ENCODE measurements at regions not wholly inside any gene's neighbourhood (a gene's known extent, or its start where the extent isn't known, plus 50 kb on each side); places are given as distances from the start of the nearest gene placed in this dataset.
"Not testable (repeated sequence)": the region's sequence is repeated elsewhere in the genome, so short reads cannot be mapped to it uniquely, and the experiment has no call there.

- no peak overlapping the region for H3K4me3 Mint-ChIP-seq (ENCODE audit: unreplicated experiment)
- H3K4me1 Mint-ChIP-seq (ENCODE audit: unreplicated experiment): no peaks in the 10 kb centered on the region
- H3K9me3 Mint-ChIP-seq (ENCODE audit: unreplicated experiment): no peaks in the 10 kb centered on the region
- TF ChIP-seq CTCF (IDR thresholded peaks at IDR 0.05; ENCODE audit: unreplicated experiment): no peak
- no peak overlapping the region for H3K27ac Mint-ChIP-seq (ENCODE audit: unreplicated experiment)
- peaks cover 2% of the 10 kb centered on the region for H3K27me3 Mint-ChIP-seq (ENCODE audit: unreplicated experiment)
- DNase-seq (ENCODE audit: low spot score): no peak
- no peaks in the 10 kb centered on the region for H3K36me3 Mint-ChIP-seq (ENCODE audit: low read depth, unreplicated experiment)
These were observed 263.8 kb upstream of the ATP10A start for GRCh38 chr15:26126819-26127387.

DNA sequence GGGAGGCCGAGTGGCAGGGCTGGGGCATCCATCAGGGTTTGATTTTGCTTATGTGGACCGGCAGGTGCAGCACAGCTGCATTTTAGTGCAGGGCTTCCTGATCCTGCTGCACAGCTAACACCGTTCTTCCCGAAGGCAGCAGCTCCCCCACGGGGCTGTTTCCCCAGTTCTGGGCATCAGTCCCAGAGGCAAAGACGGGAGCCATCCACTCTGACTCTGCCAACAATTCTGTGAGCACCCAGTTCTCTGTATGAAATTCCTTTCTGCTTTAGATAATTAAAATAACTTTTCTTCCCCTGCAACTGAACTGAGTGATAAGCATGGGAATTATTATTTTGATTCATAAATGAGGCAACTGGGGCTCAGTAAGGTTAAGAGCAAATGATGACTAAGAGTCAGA lies 262.9 kb upstream of the ATP10A start:
- no peaks in the 10 kb centered on the region for H3K4me1 Mint-ChIP-seq (ENCODE audit: unreplicated experiment)

DNA sequence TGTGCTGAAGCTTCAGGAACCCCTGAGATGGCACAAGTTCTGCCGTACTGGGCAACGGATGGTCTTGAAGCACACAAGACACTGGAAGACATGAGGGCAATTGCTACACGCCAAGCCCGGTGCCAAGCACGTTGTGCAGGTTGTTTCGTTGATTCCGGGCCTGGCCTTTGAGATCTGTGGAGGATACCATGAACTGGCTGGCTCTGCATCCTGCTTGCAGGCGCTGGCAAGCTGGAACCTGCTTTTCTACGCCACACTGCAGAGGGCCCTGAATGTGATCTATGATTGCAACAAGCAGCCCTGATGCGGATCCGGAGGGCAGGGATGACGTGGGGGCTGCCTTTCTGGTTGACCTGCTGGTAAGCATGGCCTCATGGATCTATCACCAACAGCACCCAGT lies 262.5 kb upstream of the ATP10A start:
- no peak for TF ChIP-seq CTCF (IDR thresholded peaks at IDR 0.05; ENCODE audit: unreplicated experiment)
- Mint-ChIP-seq H3K4me3 (ENCODE audit: unreplicated experiment) (no peak overlapping the region), H3K27ac (ENCODE audit: unreplicated experiment) (no peak overlapping the region), H3K9me3 (ENCODE audit: unreplicated experiment) (no peaks in the 10 kb centered on the region), H3K4me1 (ENCODE audit: unreplicated experiment) (no peaks in the 10 kb centered on the region), H3K27me3 (ENCODE audit: unreplicated experiment) (peaks cover 3% of the 10 kb centered on the region), H3K36me3 (ENCODE audit: low read depth, unreplicated experiment) (no peaks in the 10 kb centered on the region)
- no peak for DNase-seq (ENCODE audit: low spot score)

More for the DNA sequence above, 262.9 kb upstream of the ATP10A start:
- Mint-ChIP-seq H3K4me3 (ENCODE audit: unreplicated experiment) (no peak overlapping the region), H3K27ac (ENCODE audit: unreplicated experiment) (no peak overlapping the region), H3K9me3 (ENCODE audit: unreplicated experiment) (no peaks in the 10 kb centered on the region), H3K36me3 (ENCODE audit: low read depth, unreplicated experiment) (no peaks in the 10 kb centered on the region), H3K27me3 (ENCODE audit: unreplicated experiment) (peaks cover 3% of the 10 kb centered on the region)
- TF ChIP-seq CTCF (IDR thresholded peaks at IDR 0.05; ENCODE audit: unreplicated experiment): no peak
- no peak for DNase-seq (ENCODE audit: low spot score)

DNA sequence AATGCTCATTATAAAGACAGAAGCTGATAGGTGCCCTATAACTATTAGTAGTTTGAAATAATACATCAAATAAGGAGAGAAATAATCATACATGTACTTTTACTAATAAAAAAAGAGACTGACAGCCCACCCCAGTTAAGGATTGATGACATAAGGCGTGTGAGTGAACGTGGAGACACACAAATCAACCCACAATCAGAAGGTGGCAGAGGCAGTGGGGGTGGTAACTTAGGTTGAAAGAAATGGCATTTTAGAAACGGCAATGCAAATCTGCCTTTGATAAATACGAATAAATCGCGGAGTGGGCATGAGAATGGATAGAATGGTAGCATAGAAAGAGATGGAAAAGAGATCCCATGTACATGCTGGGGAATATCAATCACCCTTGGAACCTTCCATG lies 256.2 kb upstream of the ATP10A start:
- no peak for DNase-seq (ENCODE audit: low spot score)
- H3K4me3 Mint-ChIP-seq (ENCODE audit: unreplicated experiment): no peak overlapping the region
- no peaks in the 10 kb centered on the region for H3K4me1 Mint-ChIP-seq (ENCODE audit: unreplicated experiment)
- no peaks in the 10 kb centered on the region for H3K9me3 Mint-ChIP-seq (ENCODE audit: unreplicated experiment)
- H3K36me3 Mint-ChIP-seq (ENCODE audit: low read depth, unreplicated experiment): no peaks in the 10 kb centered on the region
- no peak overlapping the region for H3K27ac Mint-ChIP-seq (ENCODE audit: unreplicated experiment)
- peaks cover 3% of the 10 kb centered on the region for H3K27me3 Mint-ChIP-seq (ENCODE audit: unreplicated experiment)
- no peak for TF ChIP-seq CTCF (IDR thresholded peaks at IDR 0.05; ENCODE audit: unreplicated experiment)

- Mint-ChIP-seq H3K4me1 (ENCODE audit: unreplicated experiment) (no peaks in the 10 kb centered on the region), H3K4me3 (ENCODE audit: unreplicated experiment) (no peak overlapping the region), H3K27ac (ENCODE audit: unreplicated experiment) (no peak overlapping the region), H3K27me3 (ENCODE audit: unreplicated experiment) (peaks cover 2% of the 10 kb centered on the region), H3K9me3 (ENCODE audit: unreplicated experiment) (no peaks in the 10 kb centered on the region), H3K36me3 (ENCODE audit: low read depth, unreplicated experiment) (no peaks in the 10 kb centered on the region)
- no peak for DNase-seq (ENCODE audit: low spot score)
- TF ChIP-seq CTCF (IDR thresholded peaks at IDR 0.05; ENCODE audit: unreplicated experiment): no peak
These were observed 252.3 kb upstream of the ATP10A start for GRCh38 chr15:26115229-26115943.

DNA sequence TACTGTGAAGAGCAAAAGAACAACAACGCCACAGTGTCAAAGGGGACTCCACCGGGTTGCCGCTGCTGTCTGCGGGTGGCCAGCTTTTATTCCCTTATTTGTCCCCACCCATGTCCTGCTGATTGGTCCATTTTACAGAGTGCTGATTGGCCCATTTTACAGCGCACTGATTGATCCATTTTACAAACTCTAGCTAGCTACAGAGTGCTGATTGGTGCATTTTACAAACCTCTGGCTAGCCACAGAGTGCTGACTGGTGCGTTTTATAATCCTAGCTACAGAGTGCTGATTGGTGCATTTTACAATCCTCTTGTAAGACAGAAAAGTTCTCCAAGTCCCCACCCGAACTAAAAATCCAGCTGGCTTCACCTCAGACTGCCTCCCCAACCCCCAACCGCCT lies 251.0 kb upstream of the ATP10A start:
- H3K27me3 Mint-ChIP-seq (ENCODE audit: unreplicated experiment); H3K4me1 Mint-ChIP-seq (ENCODE audit: unreplicated experiment); H3K36me3 Mint-ChIP-seq (ENCODE audit: low read depth, unreplicated experiment); H3K4me3 Mint-ChIP-seq (ENCODE audit: unreplicated experiment); DNase-seq (ENCODE audit: low spot score); H3K9me3 Mint-ChIP-seq (ENCODE audit: unreplicated experiment); H3K27ac Mint-ChIP-seq (ENCODE audit: unreplicated experiment): not testable (repeated sequence)
